ENCODE measurements at regions not wholly inside any gene's neighbourhood (a gene's known extent, or its start where the extent isn't known, plus 50 kb on each side); places are given as distances from the start of the nearest gene placed in this dataset.

DNA sequence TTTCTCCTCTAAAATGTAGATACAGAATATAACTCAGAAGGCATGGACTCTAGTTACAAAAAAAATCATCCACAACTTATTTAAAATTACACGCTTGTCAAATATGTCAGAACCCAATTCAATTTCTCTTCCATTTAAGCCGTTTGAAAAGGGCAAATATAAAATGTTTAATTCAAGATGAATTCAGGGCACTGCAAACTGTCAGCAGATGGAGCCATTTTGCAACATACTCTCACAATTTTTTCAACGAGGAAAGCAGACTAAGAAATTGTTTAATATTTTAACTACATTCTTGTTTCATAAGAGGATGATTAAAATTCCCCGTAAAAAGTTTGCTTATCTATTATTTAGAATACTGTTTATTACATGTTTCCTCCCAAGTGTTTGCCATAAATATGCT is 321.3 kb upstream of the CPXCR1 start:
- TF ChIP-seq POLR2A (IDR thresholded peaks at IDR 0.05), result no peak
- TF ChIP-seq, protein P1, sequence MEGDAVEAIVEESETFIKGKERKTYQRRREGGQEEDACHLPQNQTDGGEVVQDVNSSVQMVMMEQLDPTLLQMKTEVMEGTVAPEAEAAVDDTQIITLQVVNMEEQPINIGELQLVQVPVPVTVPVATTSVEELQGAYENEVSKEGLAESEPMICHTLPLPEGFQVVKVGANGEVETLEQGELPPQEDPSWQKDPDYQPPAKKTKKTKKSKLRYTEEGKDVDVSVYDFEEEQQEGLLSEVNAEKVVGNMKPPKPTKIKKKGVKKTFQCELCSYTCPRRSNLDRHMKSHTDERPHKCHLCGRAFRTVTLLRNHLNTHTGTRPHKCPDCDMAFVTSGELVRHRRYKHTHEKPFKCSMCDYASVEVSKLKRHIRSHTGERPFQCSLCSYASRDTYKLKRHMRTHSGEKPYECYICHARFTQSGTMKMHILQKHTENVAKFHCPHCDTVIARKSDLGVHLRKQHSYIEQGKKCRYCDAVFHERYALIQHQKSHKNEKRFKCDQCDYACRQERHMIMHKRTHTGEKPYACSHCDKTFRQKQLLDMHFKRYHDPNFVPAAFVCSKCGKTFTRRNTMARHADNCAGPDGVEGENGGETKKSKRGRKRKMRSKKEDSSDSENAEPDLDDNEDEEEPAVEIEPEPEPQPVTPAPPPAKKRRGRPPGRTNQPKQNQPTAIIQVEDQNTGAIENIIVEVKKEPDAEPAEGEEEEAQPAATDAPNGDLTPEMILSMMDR (IDR thresholded peaks at IDR 0.05), result no peak
- intact Hi-C loops (cut with DNase I; ENCODE audit: low total_unique reads), result no loop called here
- no peak for DNase-seq (ENCODE audit: low spot score in 2 of 2)
- WGBS, 2 donors, result 30 to 33% methylated on average over 4 of the region's 4 CpGs
- no peak overlapping the region for H3K4me3 ChIP-seq (ENCODE audit: low read depth, poor library complexity, severe bottlenecking)

DNA sequence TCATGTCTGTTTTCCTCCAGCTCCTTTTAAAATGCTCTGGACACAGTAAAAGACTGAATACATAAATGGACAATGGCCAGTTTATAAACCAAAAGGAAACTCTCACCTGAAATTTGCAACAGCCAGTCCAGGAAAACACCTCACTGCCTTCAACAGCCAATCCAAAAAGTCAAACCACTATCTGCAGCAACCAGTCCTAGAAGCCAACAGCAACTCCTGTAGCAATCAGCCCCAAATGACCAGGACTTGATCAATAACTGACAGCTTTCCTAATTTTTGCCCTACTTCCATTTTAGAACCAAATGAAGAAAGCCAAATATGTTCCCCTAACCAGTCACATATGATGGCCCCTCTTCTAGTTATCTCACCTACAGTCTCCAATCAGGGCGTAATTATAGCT is 309.5 kb upstream of the CPXCR1 start:
- TF ChIP-seq, protein P1 (IDR thresholded peaks at IDR 0.05), result no peak
- no peak for TF ChIP-seq POLR2A (IDR thresholded peaks at IDR 0.05)
- no peak overlapping the region for H3K4me3 ChIP-seq (ENCODE audit: low read depth, poor library complexity, severe bottlenecking)
- DNase-seq (ENCODE audit: low spot score in 2 of 2), result no peak
- WGBS, 2 donors, result 70 to 81% methylated on average over 1 of the region's 1 CpG
- intact Hi-C loops (cut with DNase I; ENCODE audit: low total_unique reads), result no loop called here

DNA sequence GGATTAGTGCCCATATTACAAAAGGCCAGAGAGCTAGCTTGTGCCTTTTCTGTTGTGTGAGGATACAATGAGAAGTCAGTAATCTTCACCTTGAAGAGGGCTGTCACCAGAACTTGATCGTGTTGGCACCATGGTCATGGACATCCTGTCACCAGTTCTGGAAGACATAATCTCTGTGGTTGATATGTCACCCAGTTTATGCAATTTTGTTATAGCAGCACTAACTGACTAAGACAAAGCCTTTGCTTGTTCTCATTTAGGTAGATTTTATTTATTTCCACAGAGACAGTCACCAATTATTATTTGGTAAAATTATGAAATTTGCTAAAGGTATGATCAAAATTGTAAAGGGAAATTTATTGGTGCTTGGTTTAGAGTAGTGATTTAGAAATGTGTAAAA is 308.8 kb upstream of the CPXCR1 start:
- intact Hi-C loops (cut with DNase I; ENCODE audit: low total_unique reads), result no loop called here
- TF ChIP-seq, protein P1 (IDR thresholded peaks at IDR 0.05), result no peak
- TF ChIP-seq POLR2A (IDR thresholded peaks at IDR 0.05), result no peak
- 77 to 83% methylated on average over 1 of the region's 1 CpG for WGBS, 2 donors
- no peak for DNase-seq (ENCODE audit: low spot score in 2 of 2)
- no peak overlapping the region for H3K4me3 ChIP-seq (ENCODE audit: low read depth, poor library complexity, severe bottlenecking)

DNA sequence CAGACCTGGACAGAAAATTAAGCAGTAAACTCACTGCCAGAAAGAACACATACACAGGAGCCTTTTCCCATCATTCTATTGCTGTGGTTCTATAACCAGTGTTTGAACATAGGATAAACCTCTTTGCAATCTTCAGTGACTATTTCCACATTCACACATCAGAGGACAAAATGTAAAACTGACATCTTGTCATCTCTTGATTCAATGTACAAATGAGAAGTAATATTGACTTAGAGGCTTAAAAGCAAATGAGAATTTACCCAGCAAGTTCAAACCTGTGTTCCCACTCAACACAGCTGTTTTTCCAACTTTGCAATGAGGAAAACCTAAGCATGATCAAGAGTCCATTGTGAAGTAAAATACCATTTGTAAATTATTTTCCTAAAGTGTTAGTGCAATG is 307.1 kb upstream of the CPXCR1 start:
- no peak overlapping the region for H3K4me3 ChIP-seq (ENCODE audit: low read depth, poor library complexity, severe bottlenecking)
- DNase-seq (ENCODE audit: low spot score in 2 of 2), result no peak
- no peak for TF ChIP-seq POLR2A (IDR thresholded peaks at IDR 0.05)
- TF ChIP-seq, protein P1 (IDR thresholded peaks at IDR 0.05), result no peak
- intact Hi-C loops (cut with DNase I; ENCODE audit: low total_unique reads), result no loop called here

Measured in lower leg skin (tissue), 4 donors.